MCF 10A (cell line): ENCODE measurements at regions not wholly inside any gene's neighbourhood (a gene's known extent, or its start where the extent isn't known, plus 50 kb on each side); places are given as distances from the start of the nearest gene placed in this dataset.

Source experiments
- BruUV-seq: library from RNA; stranded (reverse); fragments of 400-500 nt; replicated peaks from 2 replicates; lab custom pipeline; 2021; lab: Mats Ljungman, UMichigan
- CTCF ChIA-PET: fragments of 300-600 bp; sonication (Branson Sonifier 250); formaldehyde crosslinking; extraction: SDS; loops from one replicate; lab custom pipeline; 2021; ENCODE audit warnings: antibody characterized with exemption, inconsistent platforms; lab: Yijun Ruan, JAX
- POLR2A ChIA-PET: fragments of 300-600, 350-650 bp; sonication (Branson Sonifier 250); formaldehyde crosslinking; extraction: SDS; loops from one replicate; lab custom pipeline; 2020; ENCODE audit warnings: antibody characterized with exemption, inconsistent platforms; lab: Yijun Ruan, JAX
- DNase-seq: peaks from one replicate; pipeline ENCODE4 v3.0.0-alpha.2; 2018; ENCODE audit not compliant: unreplicated experiment
- H3K27ac Mint-ChIP-seq: one replicate; pipeline ENCODE4 v1.8.0; 2022; ENCODE audit warnings: mild to moderate bottlenecking, low read depth, mixed read lengths; ENCODE audit not compliant: unreplicated experiment
- H3K27me3 Mint-ChIP-seq: one replicate; pipeline ENCODE4 v1.8.0; 2022; ENCODE audit warnings: mixed read lengths; ENCODE audit not compliant: insufficient read depth, unreplicated experiment
- H3K36me3 Mint-ChIP-seq: one replicate; pipeline ENCODE4 v1.8.0; 2022; ENCODE audit warnings: mild to moderate bottlenecking, moderate library complexity, mixed read lengths; ENCODE audit not compliant: insufficient read depth, unreplicated experiment
- H3K4me1 Mint-ChIP-seq: one replicate; pipeline ENCODE4 v1.8.0; 2022; ENCODE audit warnings: mixed read lengths; ENCODE audit not compliant: insufficient read depth, unreplicated experiment
- H3K4me3 Mint-ChIP-seq: one replicate; pipeline ENCODE4 v1.8.0; 2022; ENCODE audit warnings: mild to moderate bottlenecking, moderate library complexity, mixed read lengths; ENCODE audit not compliant: unreplicated experiment
- H3K9me3 Mint-ChIP-seq: one replicate; pipeline ENCODE4 v1.8.0; 2022; ENCODE audit warnings: mixed read lengths; ENCODE audit not compliant: unreplicated experiment
- CTCF ChIP-seq: fragments of 200-600 bp; IDR thresholded peaks from one replicate; pipeline ENCODE4 v1.8.0; 2022; ENCODE audit warnings: antibody characterized with exemption, mild to moderate bottlenecking; ENCODE audit not compliant: unreplicated experiment
- intact Hi-C: fragments of 100-400 bp; cut with micrococcal nuclease; formaldehyde crosslinking; loops from 2 replicates; pipeline ENCODE4 v1.14.1; 2022

- DNase-seq, result no peak
- no peak overlapping the region for H3K27ac Mint-ChIP-seq
- H3K4me1 Mint-ChIP-seq, result peaks cover 7% of the 10 kb centered on the region
- CTCF ChIA-PET, result interaction anchor here (0.7 kb wide), 2 partner anchors 11 to 113 kb away, joined by 3 read pairs; no protein-coding TSS in a partner anchor
- intact Hi-C loops, result no loop called here
- no peak overlapping the region for H3K4me3 Mint-ChIP-seq
- POLR2A ChIA-PET, result interaction anchor here (0.5 to 0.7 kb wide), 3 partner anchors 9 to 483 kb away, joined by 3 read pairs; no protein-coding TSS in a partner anchor
- no peaks in the 10 kb centered on the region for H3K36me3 Mint-ChIP-seq
- H3K27me3 Mint-ChIP-seq, result peaks cover 2% of the 10 kb centered on the region
- no peak for TF ChIP-seq CTCF
- no TSS peak for BruUV-seq
- H3K9me3 Mint-ChIP-seq, result no peaks in the 10 kb centered on the region
Observed at GRCh38 chr10:117609796-117610170, 67.2 kb downstream of the EMX2 start.

GRCh38 chr10:117610321-117610720 is 67.8 kb downstream of the EMX2 start:
- no peak for DNase-seq
- Mint-ChIP-seq H3K9me3 (no peaks in the 10 kb centered on the region), H3K36me3 (no peaks in the 10 kb centered on the region), H3K27ac (no peak overlapping the region), H3K4me1 (peaks cover 7% of the 10 kb centered on the region), H3K27me3 (no peaks in the 10 kb centered on the region), H3K4me3 (no peak overlapping the region)
- CTCF ChIA-PET, result interaction anchor here (0.5 kb wide), 1 partner anchor 1103 kb away, joined by 3 read pairs; no protein-coding TSS in a partner anchor
- BruUV-seq, result no TSS peak
- TF ChIP-seq CTCF, result no peak
- intact Hi-C loops, result no loop called here
- POLR2A ChIA-PET, result no interaction called here

- CTCF ChIA-PET, result interaction anchor here (1.1 kb wide), 1 partner anchor 12 kb away, joined by 3 read pairs; no protein-coding TSS in a partner anchor
- POLR2A ChIA-PET, result no interaction called here
- intact Hi-C loops, result no loop called here
- H3K9me3 Mint-ChIP-seq, result no peaks in the 10 kb centered on the region
- peaks cover 7% of the 10 kb centered on the region for H3K4me1 Mint-ChIP-seq
- no peak overlapping the region for H3K4me3 Mint-ChIP-seq
- no TSS peak for BruUV-seq
- no peak for DNase-seq
- TF ChIP-seq CTCF, result no peak
- H3K36me3 Mint-ChIP-seq, result no peaks in the 10 kb centered on the region
- H3K27ac Mint-ChIP-seq, result no peak overlapping the region
- H3K27me3 Mint-ChIP-seq, result peaks cover 8% of the 10 kb centered on the region
Observed at GRCh38 chr10:117612113-117612512, 69.6 kb downstream of the EMX2 start.

- CTCF ChIA-PET, result interaction anchor here (0.6 kb wide), 1 partner anchor 135 kb away, joined by 3 read pairs; no protein-coding TSS in a partner anchor
- intact Hi-C loops, result no loop called here
- peaks cover 7% of the 10 kb centered on the region for H3K4me1 Mint-ChIP-seq
- BruUV-seq, result no TSS peak
- TF ChIP-seq CTCF, result no peak
- H3K4me3 Mint-ChIP-seq, result no peak overlapping the region
- POLR2A ChIA-PET, result no interaction called here
- no peaks in the 10 kb centered on the region for H3K36me3 Mint-ChIP-seq
- H3K9me3 Mint-ChIP-seq, result no peaks in the 10 kb centered on the region
- peaks cover 8% of the 10 kb centered on the region for H3K27me3 Mint-ChIP-seq
- no peak for DNase-seq
- no peak overlapping the region for H3K27ac Mint-ChIP-seq
Observed at GRCh38 chr10:117615649-117616048, 73.1 kb downstream of the EMX2 start.
